WERI-Rb-1 (cell line): ENCODE measurements at regions not wholly inside any gene's neighbourhood (a gene's known extent, or its start where the extent isn't known, plus 50 kb on each side); places are given as distances from the start of the nearest gene placed in this dataset.
"Not testable (repeated sequence)": the region's sequence is repeated elsewhere in the genome, so short reads cannot be mapped to it uniquely, and the experiment has no call there.

Experiments
- DNase-seq: peaks from one replicate; pipeline ENCODE4 v3.0.0-alpha.2; 2020
- H3K27ac ChIP-seq: fragments of 250-450 bp; sonication (Bioruptor Pico); 2 replicates; pipeline ENCODE4 v1.5.1; 2020; ENCODE audit warnings: mild to moderate bottlenecking, moderate library complexity
- H3K27me3 ChIP-seq: fragments of 250-450 bp; sonication (Bioruptor Pico); 2 replicates; pipeline ENCODE4 v1.5.1; 2021; ENCODE audit warnings: mild to moderate bottlenecking, low read depth, moderate library complexity; ENCODE audit not compliant: insufficient read depth, severe bottlenecking
- H3K36me3 ChIP-seq: fragments of 250-450 bp; sonication (Bioruptor Pico); 2 replicates; pipeline ENCODE4 v1.5.1; 2020; ENCODE audit warnings: mild to moderate bottlenecking, moderate library complexity
- H3K4me3 ChIP-seq: 2 replicates; pipeline ENCODE4 v1.5.1; 2011; ENCODE audit warnings: low read depth, mild to moderate bottlenecking, control low read depth, low read length
- H3K9me3 ChIP-seq: fragments of 250-450 bp; sonication (Bioruptor Pico); 2 replicates; pipeline ENCODE4 v1.5.1; 2021; ENCODE audit warnings: mild to moderate bottlenecking, moderate library complexity; ENCODE audit not compliant: severe bottlenecking
- CTCF ChIP-seq: IDR thresholded peaks from 2 replicates; pipeline ENCODE4 v1.5.1; 2011; ENCODE audit warnings: low read depth, mild to moderate bottlenecking, control low read depth, inconsistent platforms, low read length

GRCh38 chr3:75840160-75840559 lies 54.8 kb upstream of the ZNF717 start:
- not testable (repeated sequence) for H3K4me3 ChIP-seq, H3K9me3 ChIP-seq

DNA sequence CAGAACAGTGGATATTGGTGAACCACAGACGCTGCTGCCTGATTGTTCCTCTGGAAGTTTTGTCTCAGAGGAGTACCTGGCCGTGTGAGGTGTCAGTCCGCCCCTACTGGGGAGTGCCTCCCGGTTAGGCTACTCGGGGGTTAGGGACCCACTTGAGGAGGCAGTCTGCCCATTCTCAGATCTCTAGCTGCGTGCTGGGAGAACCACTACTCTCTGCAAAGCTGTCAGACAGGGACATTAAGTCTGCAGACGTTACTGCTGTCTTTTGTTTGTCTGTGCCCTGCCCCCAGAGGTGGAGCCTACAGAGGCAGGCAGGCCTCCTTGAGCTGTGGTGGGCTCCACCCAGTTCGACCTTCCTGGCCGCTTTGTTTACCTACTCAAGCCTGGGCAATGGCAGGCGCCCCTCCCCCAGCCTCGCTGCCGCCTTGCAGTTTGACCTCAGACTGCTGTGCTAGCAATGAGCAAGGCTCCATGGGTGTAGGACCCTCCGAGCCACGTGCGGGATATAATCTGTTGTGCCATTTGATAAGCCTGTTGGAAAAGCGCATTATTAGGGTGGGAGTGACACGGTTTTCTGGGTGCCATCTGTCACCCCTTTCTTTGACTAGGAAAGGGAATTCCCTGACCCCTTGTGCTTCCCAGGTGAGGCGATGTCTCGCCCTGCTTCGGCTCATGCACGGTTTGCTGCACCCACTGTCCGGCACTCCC lies 65.1 kb upstream of the ZNF717 start:
- H3K27ac ChIP-seq, DNase-seq, H3K27me3 ChIP-seq, H3K9me3 ChIP-seq, H3K4me3 ChIP-seq, H3K36me3 ChIP-seq: not testable (repeated sequence)

More at GRCh38 chr3:75840160-75840559, 54.8 kb upstream of the ZNF717 start:
- not testable (repeated sequence) for DNase-seq, H3K27ac ChIP-seq, H3K36me3 ChIP-seq, H3K27me3 ChIP-seq

DNA sequence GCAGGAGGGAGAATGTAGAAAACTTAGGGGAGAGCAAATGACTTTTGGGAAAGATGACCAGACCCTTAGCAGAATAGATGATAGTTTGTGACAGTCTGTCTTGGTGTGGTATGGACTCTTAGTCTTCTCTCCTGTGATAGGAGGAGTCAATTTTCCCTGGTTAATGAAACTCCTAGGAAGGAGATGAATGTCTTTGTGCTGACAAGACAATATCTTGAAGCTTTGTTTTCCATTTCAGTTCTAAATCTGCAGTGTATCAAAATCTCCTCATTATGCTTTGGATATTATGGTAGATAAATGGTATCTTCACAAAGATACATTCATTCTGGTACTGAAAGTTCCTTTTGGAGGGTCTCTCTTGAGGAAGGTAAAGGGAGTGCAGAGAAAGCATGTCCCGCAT lies 77.8 kb upstream of the ZNF717 start:
- no peak for DNase-seq
- Histone ChIP-seq H3K27me3 (no peaks in the 10 kb centered on the region), H3K9me3 (no peaks in the 10 kb centered on the region), H3K27ac (no peak overlapping the region), H3K36me3 (no peaks in the 10 kb centered on the region), H3K4me3 (no peak overlapping the region)
- TF ChIP-seq CTCF: no peak

DNA sequence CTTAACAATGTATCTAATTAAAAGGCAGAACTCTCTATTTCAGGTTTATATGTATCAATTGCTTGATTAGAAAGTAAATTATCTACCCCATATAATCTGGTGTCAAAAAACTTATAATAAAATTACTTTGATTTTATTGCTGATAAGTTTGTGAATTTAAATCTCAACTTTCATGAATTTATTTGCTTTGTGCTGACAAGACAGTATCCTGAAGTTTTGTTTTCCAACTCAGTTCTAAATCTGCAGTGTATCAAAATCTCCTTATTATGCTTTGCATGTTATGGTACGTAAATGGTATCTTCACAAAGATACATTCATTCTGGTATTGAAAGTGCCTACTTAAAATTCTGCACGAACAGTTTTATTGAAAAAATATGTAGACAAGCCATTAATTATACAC lies 78.5 kb upstream of the ZNF717 start:
- TF ChIP-seq CTCF: no peak
- no peak overlapping the region for H3K4me3 ChIP-seq
- DNase-seq: no peak
- H3K27me3 ChIP-seq: no peaks in the 10 kb centered on the region
- H3K36me3 ChIP-seq: no peaks in the 10 kb centered on the region
- no peak overlapping the region for H3K27ac ChIP-seq
- H3K9me3 ChIP-seq: no peaks in the 10 kb centered on the region

DNA sequence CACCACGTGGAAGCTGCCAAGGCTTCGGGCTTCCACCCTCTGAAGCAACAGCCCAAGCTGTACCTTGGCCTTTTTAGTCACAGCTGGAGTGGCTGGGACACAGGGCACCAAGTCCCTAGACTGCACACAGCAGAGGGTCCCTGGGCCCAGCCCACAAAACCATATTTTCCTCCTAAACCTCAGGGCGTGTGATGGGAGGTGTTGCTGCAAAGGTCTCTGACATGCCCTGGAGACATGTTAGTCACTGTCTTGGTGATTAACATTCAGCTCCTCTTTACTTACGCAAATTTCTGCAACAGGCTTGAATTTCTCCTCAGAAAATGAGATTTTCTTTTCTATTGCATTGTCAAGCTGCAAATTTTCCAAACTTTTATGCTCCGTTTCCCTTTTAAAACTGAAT lies 98.4 kb upstream of the ZNF717 start:
- H3K9me3 ChIP-seq, DNase-seq, H3K36me3 ChIP-seq, H3K4me3 ChIP-seq, H3K27ac ChIP-seq, H3K27me3 ChIP-seq: not testable (repeated sequence)

DNA sequence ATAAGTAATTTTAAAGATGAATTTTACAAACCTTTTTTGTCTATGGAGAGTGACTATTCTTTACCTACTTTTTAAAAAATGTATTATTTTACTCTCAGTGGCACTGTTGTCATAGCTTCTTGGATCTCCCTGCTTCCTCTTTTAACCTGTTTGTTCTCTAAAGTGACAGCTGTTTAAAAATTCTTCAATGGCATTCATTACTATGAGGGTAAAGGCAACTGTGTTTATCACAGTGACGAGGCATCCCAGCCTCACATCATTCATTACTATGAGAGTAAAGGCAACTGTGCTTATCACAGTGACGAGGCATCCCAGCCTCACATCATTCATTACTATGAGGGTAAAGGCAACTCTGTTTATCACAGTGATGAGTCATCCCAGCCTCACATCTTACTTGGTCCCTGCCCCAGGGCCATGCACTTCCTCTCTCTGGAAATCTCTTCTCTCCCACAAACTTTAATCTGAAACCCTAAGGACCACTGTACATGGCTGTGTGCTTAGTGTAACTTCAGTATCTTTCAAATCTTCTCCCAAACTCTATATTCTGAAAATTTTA lies 101.7 kb upstream of the ZNF717 start:
- no peaks in the 10 kb centered on the region for H3K36me3 ChIP-seq
- H3K27me3 ChIP-seq: no peaks in the 10 kb centered on the region
- TF ChIP-seq CTCF: no peak
- DNase-seq: no peak
- no peaks in the 10 kb centered on the region for H3K9me3 ChIP-seq
- H3K27ac ChIP-seq: no peak overlapping the region
- H3K4me3 ChIP-seq: no peak overlapping the region

DNA sequence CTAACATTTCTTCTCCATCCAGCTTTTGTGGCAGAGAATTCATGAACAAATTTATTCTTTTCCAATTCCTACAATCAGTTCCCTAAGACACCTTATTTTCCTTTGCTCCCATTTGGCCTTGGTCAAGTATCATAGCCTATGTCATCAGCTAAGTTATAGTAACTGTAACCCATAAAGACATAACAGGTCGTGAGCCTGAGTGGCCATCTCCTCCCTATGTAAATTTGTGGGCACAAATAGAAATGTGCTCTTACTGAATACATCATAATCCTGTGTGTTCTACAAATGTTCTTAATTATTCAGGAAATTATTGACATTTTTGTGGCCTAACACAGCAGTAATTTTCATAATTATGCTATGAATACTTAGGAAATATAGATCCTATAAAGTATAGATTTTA lies 108.9 kb upstream of the ZNF717 start:
- TF ChIP-seq CTCF: no peak
- Histone ChIP-seq H3K9me3 (no peaks in the 10 kb centered on the region), H3K27me3 (no peaks in the 10 kb centered on the region), H3K4me3 (no peak overlapping the region), H3K27ac (no peak overlapping the region), H3K36me3 (no peaks in the 10 kb centered on the region)
- no peak for DNase-seq
